Sciatic nerve (tissue), 2 donors: ENCODE measurements at regions not wholly inside any gene's neighbourhood (a gene's known extent, or its start where the extent isn't known, plus 50 kb on each side); places are given as distances from the start of the nearest gene placed in this dataset.
A peak's percentile ranks its signal among the peaks of the same experiment; 100 is the strongest.

Experiments used
- ATAC-seq: fragments of 200-7000 bp; cut with Tn5 transposase; one replicate; pipeline ENCODE4 v1.9.1; 2020; ENCODE audit warnings: mild to moderate bottlenecking, moderate library complexity
- DNase-seq: peaks from one replicate; pipeline ENCODE4 v3.0.0-alpha.2; 2020; ENCODE audit warnings: low spot score
- intact Hi-C: fragments of 100-400 bp; cut with DNase I; formaldehyde crosslinking; loops from one replicate; pipeline ENCODE4 v1.14.2; 2022
- donor health status: DM: no; HTN: no; CAD: no.
- donor health status: DM: no; HTN: no; CAD: no.

DNA sequence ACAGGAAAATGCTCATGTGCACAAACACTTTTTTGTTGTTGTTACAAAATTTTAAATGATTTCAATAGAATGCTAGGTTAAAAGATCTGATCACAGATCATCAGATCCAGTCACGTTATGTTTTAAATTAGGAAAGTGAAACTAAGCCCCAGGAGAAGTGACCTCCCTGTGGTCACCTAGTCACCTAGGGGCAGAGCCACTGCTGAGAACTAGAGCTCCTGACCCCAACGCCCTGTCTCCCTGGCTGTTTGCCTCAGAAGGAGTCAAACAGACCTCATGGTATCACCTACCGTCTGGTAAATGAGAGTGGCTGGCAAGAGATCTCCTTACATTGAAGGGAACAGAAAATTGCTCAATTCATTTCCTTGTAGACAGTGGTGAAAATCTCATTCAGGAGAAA is 447.3 kb downstream of the ADRA2A start:
- intact Hi-C loops: no loop called here
- no peak for DNase-seq
- no peak for ATAC-seq

DNA sequence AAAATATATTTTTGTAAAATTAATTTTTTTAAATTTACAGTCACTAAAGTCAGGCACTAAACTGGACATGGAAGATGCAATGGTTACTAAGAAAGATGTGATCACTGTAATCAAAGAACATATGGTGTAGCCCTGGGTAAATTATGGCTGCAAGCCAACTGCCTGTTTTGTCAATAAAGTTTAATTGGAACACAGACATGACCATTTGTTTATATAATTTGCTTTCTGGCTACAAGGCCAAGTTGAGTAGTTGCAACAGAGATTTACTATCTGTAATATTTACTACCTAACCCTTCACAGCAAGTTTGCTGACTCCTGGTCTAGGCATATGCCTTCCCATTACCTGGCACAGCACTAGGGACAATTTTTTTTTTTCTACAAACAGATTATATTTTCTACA is 448.9 kb downstream of the ADRA2A start:
- DNase-seq (no peak), ATAC-seq (no peak)
- intact Hi-C loops: no loop called here

DNA sequence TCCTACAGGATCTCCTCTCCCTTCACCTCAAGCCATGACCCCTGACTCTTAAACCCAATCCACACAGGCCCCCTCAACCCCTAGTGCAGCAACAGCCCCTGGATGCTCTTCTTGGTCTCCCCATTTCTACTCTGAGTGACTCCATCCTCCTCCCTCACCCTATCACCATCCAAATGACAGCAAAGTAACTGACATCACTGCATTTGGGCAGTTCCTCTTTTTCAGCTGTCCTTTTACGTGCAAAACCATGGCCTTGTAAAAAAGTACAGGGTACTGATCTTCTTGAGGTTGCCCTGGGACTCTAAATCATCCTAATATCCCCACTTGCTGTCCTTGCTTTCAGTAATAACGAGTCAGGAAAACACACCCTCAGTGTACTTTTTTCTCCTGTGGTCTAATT is 454.9 kb downstream of the ADRA2A start:
- DNase-seq (no peak), ATAC-seq (no peak)
- intact Hi-C loops: no loop called here

DNA sequence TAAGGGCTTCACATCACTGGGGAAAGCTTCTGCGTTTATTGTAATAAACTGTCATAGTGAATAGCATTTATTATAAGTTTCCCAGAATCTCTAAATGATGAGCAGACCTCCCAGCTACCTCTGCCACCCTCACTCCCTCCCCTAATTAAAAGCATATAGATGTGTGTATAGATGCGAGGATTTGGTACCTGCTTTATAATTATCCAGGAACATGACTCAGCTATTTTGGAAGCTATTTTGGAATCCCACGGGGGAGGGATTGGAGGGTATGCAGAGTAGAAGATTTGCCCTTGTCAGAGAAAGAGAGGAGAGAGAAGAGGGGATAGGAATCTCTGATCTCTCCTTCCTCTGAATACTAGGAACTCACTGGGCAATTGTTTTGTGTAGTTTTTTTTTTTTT is 455.3 kb downstream of the ADRA2A start:
- ATAC-seq: no peak
- intact Hi-C loops: no loop called here
- DNase-seq: no peak

DNA sequence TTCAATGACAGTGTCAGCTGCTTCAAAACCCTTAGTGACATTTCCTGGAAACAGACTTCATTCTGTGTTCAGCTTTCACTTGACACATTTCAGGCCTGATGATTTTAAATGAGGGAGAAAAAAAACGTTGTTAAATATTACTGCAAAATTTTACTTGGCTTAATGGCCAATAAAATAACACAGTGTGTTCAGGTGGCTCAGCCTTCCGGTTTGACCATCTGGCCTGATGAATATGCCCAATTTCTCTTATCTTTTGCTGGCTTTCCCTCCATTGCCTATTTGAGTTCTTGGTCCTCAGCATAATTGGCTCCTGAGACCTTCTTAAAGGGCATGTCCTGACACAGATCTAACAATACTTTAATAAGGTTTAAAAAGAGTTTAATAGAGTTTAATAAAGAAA is 462.4 kb downstream of the ADRA2A start:
- intact Hi-C loops: no loop called here
- ATAC-seq: no peak
- DNase-seq: no peak

DNA sequence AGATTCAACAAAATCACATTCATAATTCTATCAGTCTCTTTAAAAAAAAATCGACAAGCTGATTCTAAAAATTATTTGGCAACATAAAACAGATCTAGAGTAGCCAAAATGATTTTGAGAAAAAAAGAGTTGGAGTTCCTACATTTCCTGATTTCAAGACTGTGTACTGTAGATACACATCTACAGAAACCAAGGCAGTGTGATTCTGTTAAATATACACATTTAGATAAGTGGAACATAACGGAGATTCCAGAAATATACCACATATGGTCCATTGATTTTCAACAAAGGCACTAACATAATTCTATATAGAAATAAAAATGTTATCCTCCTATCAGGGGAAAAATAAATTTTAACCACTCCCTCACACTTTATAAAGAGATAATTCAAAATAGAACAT is 467.0 kb downstream of the ADRA2A start:
- no peak for ATAC-seq
- intact Hi-C loops: no loop called here
- DNase-seq: no peak

DNA sequence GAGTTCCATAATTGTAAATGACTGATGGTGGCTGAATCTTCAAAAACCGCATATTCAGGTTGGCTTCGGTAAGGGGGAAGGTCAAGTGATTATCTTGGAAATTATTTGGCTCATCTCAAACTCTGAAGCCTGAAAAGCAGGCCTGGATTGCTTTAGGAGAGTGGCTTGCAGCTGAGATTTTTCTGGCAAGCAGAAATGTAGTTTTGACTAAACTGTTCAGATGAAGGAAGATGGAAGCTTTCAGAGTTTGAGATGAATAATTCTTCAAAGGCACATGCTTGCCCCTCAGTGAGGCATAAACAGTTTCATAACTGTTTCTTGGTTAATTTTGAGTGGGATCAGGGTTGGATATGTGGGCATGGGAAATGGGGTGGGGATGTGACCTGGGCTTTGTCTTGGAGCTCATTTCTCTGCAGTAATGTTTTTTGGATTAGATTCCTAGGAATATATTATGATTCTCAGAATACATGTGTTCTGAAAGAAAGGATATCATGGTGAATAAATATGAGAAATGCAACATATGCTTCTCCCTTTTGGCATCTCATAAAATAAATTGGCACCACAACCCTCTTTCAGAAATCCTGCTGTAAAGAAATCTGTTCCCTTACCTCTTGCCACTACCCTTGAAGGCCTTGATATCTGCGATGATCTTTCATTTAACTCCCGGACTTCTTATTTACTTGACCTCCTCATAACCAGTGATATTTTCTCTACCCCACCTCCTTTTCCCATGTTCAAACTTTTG is 469.2 kb downstream of the ADRA2A start:
- DNase-seq (no peak), ATAC-seq (no peak)
- intact Hi-C loops: no loop called here

DNA sequence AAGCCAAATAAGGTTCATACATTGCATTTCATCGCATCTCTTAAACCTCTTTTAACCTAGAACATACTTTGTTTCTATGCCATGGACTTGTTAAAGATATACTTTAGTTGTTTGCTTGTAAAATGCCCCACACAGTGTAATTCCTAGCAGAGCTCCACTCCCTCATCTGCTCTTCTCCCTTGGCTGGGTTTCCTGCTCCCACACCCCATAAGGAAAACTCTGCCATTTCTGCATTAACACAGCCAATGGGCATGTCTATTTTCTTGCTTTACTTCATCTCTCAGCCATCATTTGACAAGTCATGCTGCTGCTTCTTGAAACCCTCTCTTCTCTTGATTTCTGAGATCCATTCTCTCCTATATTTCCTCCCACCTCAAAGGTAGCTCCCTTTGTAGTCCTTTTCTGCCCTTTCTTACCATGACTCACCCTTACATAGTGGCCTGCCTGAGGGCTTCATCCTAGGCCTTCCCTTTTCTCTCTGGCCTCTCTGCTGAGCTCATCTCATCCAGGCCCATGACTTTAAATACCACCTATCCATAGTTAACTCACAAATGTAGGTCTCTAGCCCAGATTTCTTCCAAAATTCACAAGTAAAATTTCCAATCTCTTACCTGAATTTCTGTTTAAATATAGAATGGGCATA is 471.4 kb downstream of the ADRA2A start:
- ATAC-seq (no peak), DNase-seq (no peak)
- intact Hi-C loops: no loop called here

DNA sequence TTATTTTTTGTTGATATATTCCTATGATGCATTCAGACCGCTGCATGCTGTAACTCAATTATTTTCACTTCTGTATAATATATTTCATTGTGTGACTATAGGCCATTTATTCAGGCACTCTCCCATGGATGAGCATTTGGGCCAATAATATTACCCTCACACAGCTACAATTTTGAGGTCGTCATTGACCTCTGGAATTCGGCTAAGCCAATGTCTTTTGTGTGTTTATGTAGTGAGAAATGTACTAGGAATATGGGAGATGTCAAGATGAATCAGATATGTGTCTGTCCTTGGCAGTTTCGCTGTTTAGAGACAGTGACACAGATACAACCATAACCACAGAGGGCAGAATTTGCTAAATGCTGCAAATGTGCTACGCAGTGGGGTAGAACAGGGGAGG is 474.2 kb downstream of the ADRA2A start:
- intact Hi-C loops: no loop called here
- ATAC-seq: no peak
- DNase-seq: no peak

DNA sequence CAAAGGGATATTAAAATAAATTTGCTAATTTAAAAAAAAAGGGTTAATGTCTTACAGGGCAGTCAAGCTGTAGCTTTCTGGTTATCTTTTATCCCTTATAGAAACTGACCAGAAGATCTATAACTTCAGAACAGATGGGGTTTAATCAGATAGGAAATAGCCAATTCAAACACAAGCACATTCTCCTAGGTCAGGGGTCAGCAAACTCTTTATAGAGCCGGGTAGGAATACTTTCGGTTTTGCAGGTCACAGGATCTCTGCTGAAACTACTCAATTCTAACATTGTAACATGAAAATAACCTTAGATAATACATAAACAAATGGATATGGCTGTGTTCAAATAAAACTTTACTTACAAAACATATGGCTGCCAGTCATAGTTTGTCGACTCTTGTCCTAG is 479.8 kb downstream of the ADRA2A start:
- ATAC-seq: no peak
- intact Hi-C loops: no loop called here
- no peak for DNase-seq

DNA sequence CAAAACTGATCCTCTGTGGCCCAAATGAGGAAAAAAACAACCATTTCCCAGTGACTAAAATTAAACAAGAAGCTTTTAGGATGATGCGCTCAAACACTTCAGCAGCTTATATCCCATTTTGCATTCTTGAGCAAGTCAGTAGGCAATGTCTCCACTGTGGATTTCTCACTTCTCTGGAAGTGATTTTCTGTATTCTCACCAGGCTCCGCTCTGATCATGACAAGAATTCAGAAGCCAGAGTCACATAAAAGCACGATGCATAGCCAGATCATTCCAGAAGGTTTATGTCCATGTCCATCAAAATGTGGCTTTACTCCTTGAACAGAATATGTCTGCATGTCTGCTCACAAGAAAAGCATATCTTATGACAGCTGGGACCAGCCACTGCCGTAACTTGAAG is 481.4 kb downstream of the ADRA2A start:
- intact Hi-C loops: no loop called here
- DNase-seq: no peak
- ATAC-seq: no peak

DNA sequence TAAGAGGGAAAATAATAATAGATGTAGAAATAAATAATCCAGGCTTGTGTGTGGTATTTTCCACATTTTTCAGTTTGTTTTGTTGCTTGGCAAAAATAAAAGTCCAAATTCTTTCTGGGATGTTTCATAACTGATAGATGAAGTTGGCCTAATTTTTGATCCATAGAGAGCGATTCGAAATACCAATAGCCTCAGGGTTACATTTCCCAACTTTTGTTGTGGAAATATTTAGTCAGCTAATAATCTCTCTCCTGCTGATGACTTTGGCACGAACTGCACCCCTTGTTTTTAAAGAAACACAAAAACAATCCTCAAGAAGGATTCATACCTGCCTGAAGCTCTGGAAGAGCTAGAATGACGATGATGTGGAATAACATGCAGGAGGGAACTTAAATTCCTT is 483.2 kb downstream of the ADRA2A start:
- DNase-seq (no peak), ATAC-seq (peak; percentile 88)
- intact Hi-C loops: no loop called here

DNA sequence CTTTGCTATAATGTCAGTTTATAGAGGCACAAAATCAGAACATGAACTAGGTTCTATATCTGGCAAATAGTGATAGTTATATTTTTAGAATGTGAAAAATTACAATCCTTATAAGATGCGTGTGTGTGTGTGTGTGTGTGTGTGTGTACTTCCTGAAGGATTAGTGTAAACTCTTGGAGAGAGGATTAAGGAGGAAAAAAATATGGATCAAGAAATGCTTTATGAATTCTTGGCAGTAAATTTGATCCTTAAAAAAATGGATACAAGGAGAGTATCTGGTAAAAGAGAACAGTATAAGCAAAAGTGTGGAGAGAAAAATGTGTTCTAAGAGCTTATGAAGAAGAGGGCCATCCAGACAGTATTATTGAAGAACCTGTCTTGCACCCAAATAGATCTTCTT is 484.3 kb downstream of the ADRA2A start:
- ATAC-seq (no peak), DNase-seq (no peak)
- intact Hi-C loops: no loop called here

DNA sequence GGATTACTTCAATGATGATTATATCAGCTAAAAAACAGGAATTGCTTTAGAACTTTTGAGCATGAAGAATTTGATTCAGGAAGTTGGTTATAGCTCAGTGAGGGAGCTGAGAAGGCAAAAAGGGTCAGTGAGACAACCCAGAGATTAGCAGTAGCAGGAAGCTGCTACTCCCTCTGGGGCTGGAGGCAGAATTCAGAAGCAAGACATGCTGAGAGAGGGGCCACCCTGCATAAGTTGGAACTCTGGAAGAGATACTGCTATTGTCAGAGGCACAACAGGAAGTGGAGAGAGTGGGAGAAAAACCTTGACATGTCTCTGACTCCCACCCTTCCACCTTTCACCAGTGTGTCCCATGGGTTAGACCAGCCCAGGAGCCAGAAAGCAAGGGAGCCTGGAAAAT is 488.7 kb downstream of the ADRA2A start:
- no peak for DNase-seq
- intact Hi-C loops: no loop called here
- no peak for ATAC-seq

DNA sequence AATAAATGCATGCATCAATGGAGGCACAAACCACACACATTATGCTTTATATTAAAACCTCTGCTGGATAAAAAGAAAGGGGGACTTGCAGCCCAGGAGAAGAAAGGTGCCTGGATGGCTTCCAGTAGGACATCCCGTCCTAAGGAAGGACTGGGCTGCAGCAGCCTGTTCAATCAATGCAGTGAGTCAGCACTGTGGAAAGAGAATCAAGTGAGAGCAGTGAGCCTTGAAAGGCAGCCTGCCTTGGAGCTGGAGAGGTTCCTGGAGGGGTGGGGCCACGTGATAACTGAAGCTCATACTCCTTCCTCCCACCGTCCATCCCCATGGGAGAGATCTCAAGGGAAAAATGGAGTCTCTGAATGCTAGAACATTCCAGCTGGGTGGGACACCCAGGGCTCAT is 501.2 kb downstream of the ADRA2A start:
- peak; percentile 83 for ATAC-seq
- intact Hi-C loops: no loop called here
- no peak for DNase-seq

DNA sequence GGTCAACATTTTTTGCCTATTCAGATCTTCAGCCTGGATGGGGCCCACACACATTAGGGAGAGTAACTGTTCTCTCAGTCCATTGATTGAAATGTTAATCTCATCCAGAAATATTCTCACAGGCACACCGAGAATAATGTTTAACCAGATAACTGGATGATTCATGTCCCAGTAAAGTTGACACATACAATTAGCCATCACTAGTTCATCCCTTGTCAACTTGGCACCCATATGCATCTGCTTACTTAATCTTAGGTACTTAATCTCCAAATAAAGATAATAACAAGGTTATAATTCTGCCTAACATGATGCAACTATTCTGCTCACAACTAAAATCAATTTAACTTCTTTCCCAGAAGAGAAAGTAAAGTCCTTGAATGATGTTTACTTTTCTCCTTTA is 502.6 kb downstream of the ADRA2A start:
- intact Hi-C loops: no loop called here
- ATAC-seq: no peak
- no peak for DNase-seq

DNA sequence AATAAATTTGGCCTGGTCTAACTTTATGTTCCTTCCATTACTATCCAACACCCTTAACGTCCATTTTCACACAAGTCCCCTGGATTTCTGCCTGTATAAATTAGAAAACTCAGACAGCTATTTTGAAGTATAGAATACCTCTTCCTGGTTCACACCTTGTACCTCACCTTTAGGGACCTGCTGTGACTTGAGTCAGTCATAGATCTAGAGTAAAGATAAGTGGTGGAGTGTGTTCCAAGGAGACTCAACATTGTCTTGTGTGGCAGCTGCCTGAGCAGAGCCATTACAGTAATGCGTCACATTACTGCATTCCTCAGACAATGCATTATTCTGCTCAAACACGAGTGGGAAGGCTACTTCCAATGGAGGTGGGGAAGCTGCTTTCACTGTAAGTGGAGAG is 513.9 kb downstream of the ADRA2A start:
- intact Hi-C loops: no loop called here
- ATAC-seq: no peak

DNA sequence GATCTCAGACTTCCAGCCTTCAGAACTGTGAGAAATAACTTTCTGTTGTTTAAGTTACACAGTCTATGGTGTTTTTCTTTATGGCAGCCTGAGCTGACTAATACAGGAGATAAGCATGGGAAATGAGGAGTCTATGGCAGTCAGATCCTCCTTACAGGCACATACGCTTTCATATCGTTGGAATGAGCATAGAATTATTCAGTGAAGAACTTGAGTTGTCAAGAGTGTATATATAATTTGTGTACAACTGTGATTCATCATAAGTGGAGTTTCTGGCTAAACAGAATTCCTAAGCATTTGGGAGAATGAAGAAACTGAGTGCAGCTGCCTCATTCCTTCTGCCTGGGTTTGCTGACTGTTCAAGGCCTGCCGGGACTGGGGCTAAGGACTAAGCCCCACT is 516.7 kb downstream of the ADRA2A start:
- DNase-seq (no peak), ATAC-seq (no peak)
- intact Hi-C loops: no loop called here

More for the DNA sequence above, 513.9 kb downstream of the ADRA2A start:
- no peak for DNase-seq

DNA sequence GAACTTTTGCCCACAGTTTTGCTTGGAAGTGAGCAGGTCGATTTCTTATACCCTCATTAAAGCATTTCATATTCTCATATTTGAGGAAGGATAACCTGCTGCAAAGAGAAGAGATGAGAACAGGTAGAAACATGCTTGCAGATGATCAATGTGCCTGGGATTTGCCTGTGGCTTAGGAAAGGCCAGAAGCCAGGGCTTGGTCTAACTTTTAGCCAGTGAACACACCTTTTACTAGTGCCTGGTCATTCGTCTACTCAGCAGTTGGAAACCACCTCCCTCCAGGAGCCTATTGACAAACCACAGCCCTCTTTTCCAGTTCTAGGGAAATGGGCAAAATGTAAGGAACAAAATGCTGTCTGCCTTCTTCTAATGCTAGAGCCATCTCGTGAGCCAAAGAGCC is 518.3 kb downstream of the ADRA2A start:
- DNase-seq: no peak
- no peak for ATAC-seq
- intact Hi-C loops: no loop called here

DNA sequence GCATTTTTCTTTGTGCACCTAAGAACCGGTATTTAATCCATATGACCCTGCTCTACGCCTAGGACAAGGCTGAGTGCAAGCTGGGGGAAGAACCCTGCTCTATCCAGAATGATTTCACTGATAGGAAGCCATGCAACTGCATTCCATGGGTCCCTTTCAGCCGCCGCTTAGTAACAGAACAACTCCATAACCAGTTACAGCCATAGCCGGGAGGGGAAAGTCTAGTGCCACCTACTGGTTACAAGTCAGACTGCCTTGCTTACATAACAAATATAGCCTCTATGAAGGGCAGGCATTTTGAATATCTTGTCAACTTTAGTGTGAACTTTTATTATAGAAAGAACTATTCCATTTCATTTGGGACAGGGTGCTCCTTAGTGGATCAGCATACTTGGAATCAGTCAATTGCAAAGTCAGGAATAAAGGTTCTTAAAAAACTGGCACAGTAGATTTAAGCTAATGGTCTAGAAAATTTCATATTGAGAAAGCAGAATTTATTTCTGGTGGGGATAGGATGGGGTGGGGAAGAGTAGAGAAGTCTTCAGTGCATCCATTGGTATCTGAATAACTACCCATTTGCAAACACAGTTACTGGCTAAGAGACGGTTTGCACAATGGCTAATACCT is 521.7 kb downstream of the ADRA2A start:
- intact Hi-C loops: no loop called here
- DNase-seq (peak; percentile 61), ATAC-seq (peak; percentile 90)

DNA sequence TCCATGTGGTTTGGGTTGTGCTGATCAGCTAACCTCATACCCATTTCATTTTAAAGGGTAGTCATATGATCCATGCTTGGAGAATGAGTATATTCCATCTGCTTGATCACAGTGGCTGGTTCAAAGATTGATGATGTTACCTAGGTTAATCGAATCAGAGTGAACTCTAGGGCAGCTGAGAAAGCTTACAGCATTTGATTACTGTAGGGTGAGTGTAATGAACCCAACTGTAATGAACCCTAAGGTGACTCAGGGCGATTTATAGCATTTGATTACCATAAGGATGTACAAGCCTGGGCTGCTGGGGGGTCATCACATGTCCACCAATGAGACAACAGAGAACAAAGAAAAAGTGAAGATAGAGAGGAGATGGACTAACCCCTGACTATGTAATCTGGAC is 523.1 kb downstream of the ADRA2A start:
- ATAC-seq: no peak
- intact Hi-C loops: no loop called here
- DNase-seq: no peak
